GM19240 (cell line): ENCODE measurements at regions not wholly inside any gene's neighbourhood (a gene's known extent, or its start where the extent isn't known, plus 50 kb on each side); places are given as distances from the start of the nearest gene placed in this dataset.

Experiments
- DNase-seq: peaks from one replicate; pipeline ENCODE4 v3.0.0; 2011; ENCODE audit warnings: low spot score; ENCODE audit not compliant: insufficient read length

DNA sequence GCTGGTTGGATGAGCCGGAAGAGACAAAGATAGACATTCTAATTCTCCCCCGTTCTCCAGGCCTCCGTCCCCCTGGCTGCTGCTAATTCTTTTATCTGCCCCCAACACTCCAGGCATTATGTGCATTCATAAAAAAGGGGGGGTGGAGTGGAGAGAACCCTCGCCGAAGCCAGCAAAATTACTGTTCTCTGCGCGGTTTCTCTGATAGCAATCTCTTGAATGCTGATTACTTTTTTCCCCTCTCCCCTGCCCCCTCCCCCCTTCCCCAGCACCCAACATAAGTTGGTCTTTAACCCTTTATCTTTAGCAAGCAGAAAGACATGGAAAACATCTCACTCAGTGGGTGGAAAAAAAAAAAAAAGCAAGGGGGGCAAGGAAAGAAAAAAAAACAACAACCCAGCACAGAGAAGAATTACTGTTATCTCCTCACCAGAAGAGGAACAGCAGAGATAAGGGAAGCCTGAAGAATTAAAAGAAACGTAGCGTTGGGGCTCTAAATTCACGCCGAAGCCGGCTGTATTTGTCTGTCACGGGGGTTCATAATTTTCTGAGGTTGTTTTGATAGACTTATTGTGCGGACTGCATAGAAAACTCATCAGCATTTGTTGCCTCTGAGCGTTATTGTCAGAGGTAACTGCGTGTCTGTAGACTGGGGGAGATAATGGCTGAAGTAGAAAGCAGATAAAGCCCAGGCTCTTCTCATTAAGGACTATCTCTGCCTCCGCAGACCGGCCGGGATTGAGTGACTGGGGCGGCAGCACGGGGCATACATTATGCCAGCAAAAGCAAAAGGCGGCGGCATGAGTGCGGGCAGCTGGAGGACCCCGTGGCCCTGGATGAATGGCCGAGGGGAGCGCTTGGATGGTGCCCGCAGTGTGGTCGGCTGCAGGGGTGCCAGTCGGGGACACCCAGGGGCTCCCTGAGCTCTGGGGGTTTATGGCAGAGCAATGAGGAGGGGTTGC, 126.9 kb downstream of the MRM1 start:
- no peak for DNase-seq

GRCh38 chr17:36730095-36730808, 128.9 kb downstream of the MRM1 start:
- no peak for DNase-seq

GRCh38 chr17:36730857-36731490, 129.6 kb downstream of the MRM1 start:
- DNase-seq: no peak

DNA sequence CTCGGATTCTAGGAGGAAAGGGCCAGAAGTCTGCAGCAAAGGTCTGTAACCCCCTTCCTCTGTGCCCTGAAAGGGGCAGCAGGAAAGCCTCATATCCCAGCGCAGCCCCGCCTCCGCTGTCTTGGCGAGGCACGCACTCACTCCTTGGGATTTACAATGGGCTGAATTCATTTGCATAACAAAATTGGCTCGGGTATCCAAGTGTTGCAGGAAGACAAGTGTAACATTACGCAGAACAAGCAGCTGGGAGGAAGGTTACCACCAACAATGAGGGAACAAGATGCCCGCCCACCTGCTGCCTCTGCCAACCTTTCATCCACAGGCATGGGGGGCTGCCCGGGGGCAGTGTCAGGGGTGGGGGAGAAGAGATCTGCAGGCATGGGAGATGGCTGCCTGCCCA, 130.4 kb downstream of the MRM1 start:
- no peak for DNase-seq

GRCh38 chr17:36732351-36732750, 131.0 kb downstream of the MRM1 start:
- DNase-seq: no peak

- DNase-seq: no peak
These were observed 135.1 kb downstream of the MRM1 start for GRCh38 chr17:36736201-36737156.

- no peak for DNase-seq
These were observed 137.8 kb downstream of the MRM1 start for GRCh38 chr17:36739208-36739607.

DNA sequence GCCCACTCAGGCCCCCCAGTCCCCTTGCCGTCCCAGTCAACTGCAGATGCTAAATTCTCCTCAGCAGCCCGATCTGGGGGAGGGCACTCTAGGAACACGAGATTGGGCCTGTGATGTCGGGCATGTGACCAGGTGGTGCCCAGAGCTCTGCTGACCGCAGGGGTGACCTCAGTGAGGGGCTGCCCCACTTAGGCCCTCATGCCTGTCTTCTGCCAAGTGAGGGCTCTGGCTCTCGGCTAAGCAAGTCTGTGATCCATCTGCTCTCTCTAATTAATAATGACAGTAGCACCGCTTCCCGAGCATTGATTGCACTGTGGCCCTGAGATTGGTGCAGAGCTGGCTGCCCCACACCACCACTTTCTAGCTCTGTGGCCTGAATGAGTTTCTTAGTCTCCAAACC, 138.8 kb downstream of the MRM1 start:
- DNase-seq: no peak

GRCh38 chr17:36741019-36741902, 139.9 kb downstream of the MRM1 start:
- DNase-seq: no peak

DNA sequence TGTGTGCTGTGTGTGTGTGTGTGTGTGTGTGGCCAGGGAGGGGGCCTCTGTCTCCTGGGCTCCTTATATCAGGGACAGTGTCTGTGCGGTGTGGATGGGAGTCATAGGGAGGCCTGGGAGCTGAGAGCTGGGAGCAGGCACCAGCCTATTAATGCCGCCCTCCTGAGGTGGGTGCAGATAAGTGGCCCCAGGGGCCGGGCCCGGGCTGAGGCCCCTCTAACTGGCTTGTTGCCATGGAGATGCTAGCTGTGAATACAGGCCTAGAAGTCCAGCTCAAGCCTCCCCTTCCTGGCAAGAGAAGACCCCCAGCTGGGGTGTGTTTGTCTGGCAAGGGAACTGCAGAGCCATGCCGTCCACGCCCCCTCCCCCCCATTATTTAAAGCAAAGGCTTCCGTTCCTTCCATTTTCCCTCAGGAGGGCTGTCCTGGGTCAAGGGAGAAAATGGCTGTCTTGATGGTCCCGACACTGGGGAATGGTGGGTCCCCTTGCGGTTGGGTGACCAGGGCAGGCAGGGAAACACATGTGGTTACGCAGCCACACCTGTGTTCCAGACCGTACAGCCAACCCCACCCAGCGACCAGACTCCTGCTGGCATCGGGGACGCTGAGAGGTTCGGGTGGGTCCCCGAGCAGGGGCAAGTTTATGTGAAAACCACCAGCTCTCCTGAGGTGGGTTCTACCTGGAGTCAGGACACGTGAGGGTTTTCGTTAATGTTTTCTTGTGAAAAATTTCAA, 141.1 kb downstream of the MRM1 start:
- DNase-seq: no peak

- DNase-seq: no peak
These were observed 141.7 kb downstream of the MRM1 start for GRCh38 chr17:36743130-36743529.

DNA sequence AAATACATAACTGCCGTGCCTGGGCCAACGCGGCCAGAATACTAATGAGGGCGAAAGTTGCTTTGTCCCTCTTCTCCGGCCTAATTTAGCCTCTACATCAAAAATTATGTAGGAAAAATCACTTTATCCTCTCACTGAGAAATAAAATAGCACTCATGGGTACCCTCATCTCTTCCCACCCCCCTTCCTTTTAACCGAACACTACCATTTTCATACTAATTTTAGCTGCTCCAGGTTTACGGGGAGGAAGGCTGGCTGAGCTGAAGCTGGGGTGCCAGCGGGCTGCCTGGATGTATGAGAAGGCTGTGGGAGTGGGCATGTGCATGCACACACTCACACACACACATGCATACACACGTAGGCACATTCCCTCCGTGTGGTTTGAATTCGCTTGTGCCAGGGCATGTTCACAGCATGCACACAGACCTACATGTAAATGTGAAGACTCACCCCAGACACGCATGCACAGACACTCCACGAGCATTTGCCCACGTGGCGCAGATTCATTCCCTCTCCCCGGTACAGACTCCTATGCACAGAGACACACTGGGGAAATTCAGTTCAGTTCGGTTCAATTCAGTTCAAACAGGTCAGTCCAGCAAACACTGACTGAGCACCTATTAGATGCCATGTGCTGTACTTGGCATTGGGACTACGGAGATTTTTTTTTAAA, 145.1 kb downstream of the MRM1 start:
- DNase-seq: no peak

DNA sequence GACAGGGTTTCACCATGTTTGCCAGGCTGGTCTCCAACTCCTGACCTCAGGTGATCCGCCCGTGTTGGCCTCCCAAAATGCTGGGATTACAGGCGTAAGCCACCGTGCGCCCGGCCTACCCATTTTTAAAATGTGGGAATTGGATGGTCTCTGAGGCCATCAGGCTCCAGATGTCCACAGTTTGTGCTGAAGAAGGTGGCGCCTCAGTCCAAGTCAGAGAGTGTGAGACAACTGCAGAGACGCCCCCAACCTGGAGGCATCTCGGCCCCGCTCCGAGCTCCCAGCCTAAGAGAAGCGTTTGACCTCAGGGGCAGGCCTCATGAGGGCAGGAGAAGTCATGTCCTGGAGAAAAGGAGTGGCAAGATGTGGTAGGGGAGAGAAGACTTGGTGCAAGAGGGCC, 146.5 kb downstream of the MRM1 start:
- DNase-seq: no peak

DNA sequence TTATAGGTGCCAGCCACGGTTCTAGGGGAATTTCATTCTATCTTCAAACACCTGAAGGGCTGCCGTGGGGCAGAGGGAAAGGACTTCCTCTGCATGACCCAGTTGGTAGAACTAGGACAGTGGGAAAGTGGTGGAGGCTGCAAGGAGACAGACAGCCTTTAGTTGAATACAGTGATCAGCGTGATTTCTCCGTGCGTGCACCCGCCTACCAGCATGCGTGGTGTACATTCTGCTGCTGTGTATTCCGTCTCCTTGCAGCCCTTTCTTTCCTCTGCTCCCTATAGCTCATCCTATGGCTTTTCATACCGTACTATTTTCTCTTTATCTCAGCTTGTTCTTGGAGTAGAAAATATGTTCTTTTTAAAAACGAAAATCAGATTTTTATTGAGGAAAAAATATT, 146.9 kb downstream of the MRM1 start:
- DNase-seq: no peak

- DNase-seq: no peak
These were observed 148.1 kb downstream of the MRM1 start for GRCh38 chr17:36749493-36749892.

DNA sequence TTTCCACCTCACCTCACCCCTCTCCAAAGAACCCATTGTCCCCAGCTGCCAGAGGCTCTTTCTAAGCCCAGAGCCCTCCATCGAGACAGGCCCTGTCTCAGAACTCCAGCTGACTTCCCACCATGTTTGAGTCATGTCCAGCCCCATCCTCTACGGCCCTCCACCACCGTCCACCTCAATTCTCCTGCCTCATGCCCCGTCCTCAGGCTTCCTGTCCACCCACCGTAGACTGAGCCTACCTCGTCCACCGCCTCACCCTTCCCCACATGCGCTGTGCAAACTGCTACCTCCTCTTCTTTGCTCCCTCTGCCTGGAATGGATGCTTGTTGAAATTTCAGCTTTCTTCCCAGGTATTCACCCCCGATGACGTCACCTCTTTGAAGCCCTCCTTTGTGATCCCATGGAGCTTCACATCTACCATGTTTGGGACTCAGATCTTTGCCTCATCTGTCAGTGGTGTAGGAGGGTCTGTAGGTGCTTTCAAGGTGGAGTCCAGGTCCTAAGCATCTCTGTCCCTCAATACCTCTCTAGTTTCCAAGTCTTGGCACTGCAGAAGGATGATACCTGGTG, 149.0 kb downstream of the MRM1 start:
- DNase-seq: no peak

DNA sequence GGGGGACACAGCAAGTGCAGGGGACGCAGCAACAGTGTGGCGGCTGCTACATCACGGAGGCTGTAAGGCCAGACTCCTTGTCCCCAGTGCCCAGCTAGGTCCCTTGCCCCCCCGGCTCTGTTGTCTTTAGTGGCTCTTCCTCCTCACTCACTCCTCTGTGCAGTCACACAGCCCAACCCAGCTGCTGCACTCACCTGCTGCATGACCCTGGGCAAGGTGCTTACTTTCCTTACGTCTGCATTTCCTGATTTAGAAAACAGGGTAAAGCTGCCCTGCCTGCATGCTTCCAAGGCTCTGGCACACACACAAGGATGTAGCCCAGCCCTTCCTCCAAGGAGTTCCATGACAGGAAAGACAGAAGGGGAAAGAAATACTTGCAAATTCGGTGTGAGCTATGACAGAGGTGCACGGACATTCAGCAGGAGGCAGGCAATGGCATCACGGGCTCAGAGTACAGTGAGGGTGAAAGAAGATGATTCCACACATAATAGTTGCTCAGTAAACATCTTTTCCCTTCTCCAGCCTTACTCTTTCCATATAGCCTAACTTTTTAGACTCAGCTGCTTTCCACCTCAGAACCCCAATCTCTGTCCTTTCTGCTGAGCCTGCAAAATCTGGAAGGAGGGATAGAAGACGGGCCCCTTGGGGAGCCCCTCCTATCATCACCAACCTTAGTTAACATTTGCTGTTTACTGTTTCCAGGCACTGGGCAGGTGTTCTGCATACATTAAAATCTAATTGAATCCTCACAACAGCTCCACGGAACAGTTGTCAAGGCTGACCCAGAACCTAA, 150.9 kb downstream of the MRM1 start:
- DNase-seq: no peak

DNA sequence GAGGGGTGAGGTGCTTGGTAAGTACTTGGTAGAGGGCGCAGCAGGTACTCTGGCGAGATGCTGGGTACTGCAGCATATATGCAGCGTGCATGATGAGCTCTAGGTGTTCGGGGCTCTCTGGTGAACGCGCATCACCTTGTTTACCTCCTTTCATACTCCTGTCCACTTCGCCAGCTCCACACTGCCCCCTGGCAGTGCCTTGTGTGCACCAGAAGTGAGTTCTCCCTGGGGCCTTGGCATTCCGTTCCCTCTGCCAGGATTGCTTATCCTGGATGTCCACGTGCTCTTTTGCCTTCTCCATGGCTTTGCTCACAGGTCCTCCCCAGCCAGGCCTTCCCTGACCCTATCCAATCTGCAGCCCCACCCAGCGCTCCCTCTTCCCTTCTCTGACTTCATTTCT, 154.2 kb downstream of the MRM1 start:
- DNase-seq: peak; percentile 23
